ENCODE measurements at regions not wholly inside any gene's neighbourhood (a gene's known extent, or its start where the extent isn't known, plus 50 kb on each side); places are given as distances from the start of the nearest gene placed in this dataset.

- POLR2A ChIA-PET: no interaction called here
- Histone ChIP-seq H3K27me3 (replicated peaks in 1 of 4; ENCODE audit: control extremely low read depth in 1 of 4, control insufficient read depth in 3 of 4, insufficient read depth in 4 of 4, low read length in 3 of 4) (peaks cover 0 to 6% (median 0%) of the 10 kb centered on the region in 4 experiments), H3K9me3 (ENCODE audit: control extremely low read depth in 1 of 3, control insufficient read depth in 2 of 3, insufficient read depth in 1 of 3, low read length in 2 of 3) (peaks cover 0 to 18% (median 10%) of the 10 kb centered on the region in 3 donors), H3K36me3 (replicated peaks in 1 of 2; ENCODE audit: control extremely low read depth in 1 of 2, control insufficient read depth in 1 of 2, extremely low read depth in 1 of 2, insufficient read depth in 2 of 2, low read length in 1 of 2) (no peaks in the 10 kb centered on the region), H3K4me2 (replicated peaks; ENCODE audit: low read depth, low read length, poor library complexity, severe bottlenecking) (no peak overlapping the region), H3K27ac (ENCODE audit: low read length in 2 of 2) (no peak overlapping the region), H2AFZ (ENCODE audit: insufficient read depth, low read depth, low read length, poor library complexity, severe bottlenecking) (no peak overlapping the region), H4K20me1 (ENCODE audit: control insufficient read depth, insufficient read depth, low read length, poor library complexity, severe bottlenecking) (no peaks in the 10 kb centered on the region), H3K4me1 (ENCODE audit: control insufficient read depth in 2 of 2, insufficient read depth in 2 of 2, low read length in 2 of 2) (no peaks in the 10 kb centered on the region), H3K4me3 (ENCODE audit: control extremely low read depth in 1 of 5, extremely low read depth in 1 of 5, insufficient read depth in 1 of 5, low read depth in 2 of 5, low read length in 4 of 5) (no peak overlapping the region), H3K79me2 (ENCODE audit: control insufficient read depth, insufficient read depth, low read length) (no peaks in the 10 kb centered on the region), H3K9ac (ENCODE audit: low read length) (no peak overlapping the region)
- Mint-ChIP-seq H3K4me1 (no peaks in the 10 kb centered on the region), H3K27ac (no peak overlapping the region), H3K4me3 (no peak overlapping the region), H3K9me3 (ENCODE audit: insufficient read depth) (peaks cover 12% of the 10 kb centered on the region), H3K27me3 (peaks cover 7% of the 10 kb centered on the region)
- no peak for DNase-seq
- ATAC-seq (ENCODE audit: low read depth): no peak
- intact Hi-C loops (cut with micrococcal nuclease): no loop called here
- 86% methylated on average over 10 of the region's 13 CpGs for WGBS (ENCODE audit: insufficient coverage)
- TF ChIP-seq CTCF (IDR thresholded peaks at IDR 0.05) (no peak), EZH2 (IDR thresholded peaks at IDR 0.05; ENCODE audit: borderline replicate concordance, insufficient read depth, low read depth, low read length, poor library complexity, severe bottlenecking) (no peak)
- CTCF ChIA-PET: no interaction called here
Observed at GRCh38 chr21:41580758-41581554, 73.0 kb upstream of the TMPRSS2 start.

- Histone ChIP-seq H4K20me1 (ENCODE audit: control insufficient read depth, insufficient read depth, low read length, poor library complexity, severe bottlenecking) (no peaks in the 10 kb centered on the region), H3K36me3 (replicated peaks in 1 of 2; ENCODE audit: control extremely low read depth in 1 of 2, control insufficient read depth in 1 of 2, extremely low read depth in 1 of 2, insufficient read depth in 2 of 2, low read length in 1 of 2) (no peaks in the 10 kb centered on the region), H3K27ac (ENCODE audit: low read length in 2 of 2) (no peak overlapping the region), H3K27me3 (replicated peaks in 1 of 4; ENCODE audit: control extremely low read depth in 1 of 4, control insufficient read depth in 3 of 4, insufficient read depth in 4 of 4, low read length in 3 of 4) (peaks cover 0 to 6% (median 1%) of the 10 kb centered on the region in 4 experiments), H3K4me2 (replicated peaks; ENCODE audit: low read depth, low read length, poor library complexity, severe bottlenecking) (no peak overlapping the region), H3K9me3 (ENCODE audit: control extremely low read depth in 1 of 3, control insufficient read depth in 2 of 3, insufficient read depth in 1 of 3, low read length in 2 of 3) (peaks cover 0 to 18% (median 11%) of the 10 kb centered on the region in 3 donors), H3K4me3 (ENCODE audit: control extremely low read depth in 1 of 5, extremely low read depth in 1 of 5, insufficient read depth in 1 of 5, low read depth in 2 of 5, low read length in 4 of 5) (no peak overlapping the region), H3K79me2 (ENCODE audit: control insufficient read depth, insufficient read depth, low read length) (no peaks in the 10 kb centered on the region), H3K4me1 (ENCODE audit: control insufficient read depth in 2 of 2, insufficient read depth in 2 of 2, low read length in 2 of 2) (no peaks in the 10 kb centered on the region), H2AFZ (ENCODE audit: insufficient read depth, low read depth, low read length, poor library complexity, severe bottlenecking) (no peak overlapping the region), H3K9ac (ENCODE audit: low read length) (no peak overlapping the region)
- ChIA-PET CTCF (interaction anchor here (1.0 kb wide), 1 partner anchor 296 kb away, joined by 3 read pairs; no protein-coding TSS in a partner anchor), POLR2A (no interaction called here)
- H3K27ac Mint-ChIP-seq: no peak overlapping the region
- ATAC-seq (ENCODE audit: low read depth): no peak
- H3K4me3 Mint-ChIP-seq: no peak overlapping the region
- TF ChIP-seq EZH2 (IDR thresholded peaks at IDR 0.05; ENCODE audit: borderline replicate concordance, insufficient read depth, low read depth, low read length, poor library complexity, severe bottlenecking) (no peak), CTCF (IDR thresholded peaks at IDR 0.05) (no peak)
- no peak for DNase-seq
- intact Hi-C loops (cut with micrococcal nuclease): no loop called here
- H3K27me3 Mint-ChIP-seq: peaks cover 12% of the 10 kb centered on the region
- H3K4me1 Mint-ChIP-seq: no peaks in the 10 kb centered on the region
- WGBS (ENCODE audit: insufficient coverage): 40% methylated on average over 1 of the region's 4 CpGs
- peaks cover 12% of the 10 kb centered on the region for H3K9me3 Mint-ChIP-seq (ENCODE audit: insufficient read depth)
Observed at GRCh38 chr21:41579692-41580091, 71.7 kb upstream of the TMPRSS2 start.
